ENCODE measurements at regions not wholly inside any gene's neighbourhood (a gene's known extent, or its start where the extent isn't known, plus 50 kb on each side); places are given as distances from the start of the nearest gene placed in this dataset.

DNA sequence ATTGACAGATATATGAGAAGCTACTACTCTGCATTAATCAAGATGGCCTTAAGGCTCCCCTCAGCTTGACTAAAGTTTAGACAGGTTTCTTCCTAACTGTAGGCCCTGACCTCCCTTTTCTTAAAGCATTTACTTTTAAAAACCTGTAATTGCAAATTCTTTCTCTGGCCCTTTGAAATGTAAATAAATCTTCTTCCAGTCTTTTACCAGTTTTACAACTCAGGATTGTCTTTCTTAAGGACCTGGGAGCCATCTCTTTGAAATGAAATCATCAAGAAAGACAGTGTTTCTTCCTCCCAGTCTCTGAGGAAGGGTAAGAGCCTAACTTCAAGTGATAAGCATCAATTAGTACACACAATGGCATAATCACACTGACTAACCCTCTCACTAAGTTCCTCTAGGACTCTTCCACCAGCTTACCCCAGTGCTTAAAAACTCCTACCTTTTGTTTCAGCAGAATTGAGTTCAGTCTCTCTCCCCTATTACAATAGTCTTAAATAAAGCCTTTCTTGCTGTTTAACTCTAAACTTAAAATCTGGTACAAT, 58.7 kb upstream of the CDH20 start:
- TF ChIP-seq EP300 (IDR thresholded peaks at IDR 0.05) (no peak), POLR2AphosphoS2 (conservative IDR thresholded peaks at IDR 0.05; ENCODE audit: low read length) (no peak), HDAC2 (IDR thresholded peaks at IDR 0.05) (no peak), SMC3 (IDR thresholded peaks at IDR 0.05) (no peak)
- TF ChIP-seq, protein P1, sequence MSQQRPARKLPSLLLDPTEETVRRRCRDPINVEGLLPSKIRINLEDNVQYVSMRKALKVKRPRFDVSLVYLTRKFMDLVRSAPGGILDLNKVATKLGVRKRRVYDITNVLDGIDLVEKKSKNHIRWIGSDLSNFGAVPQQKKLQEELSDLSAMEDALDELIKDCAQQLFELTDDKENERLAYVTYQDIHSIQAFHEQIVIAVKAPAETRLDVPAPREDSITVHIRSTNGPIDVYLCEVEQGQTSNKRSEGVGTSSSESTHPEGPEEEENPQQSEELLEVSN (IDR thresholded peaks at IDR 0.05; ENCODE audit: borderline replicate concordance, low read depth), result no peak
- TF ChIP-seq, protein P2, sequence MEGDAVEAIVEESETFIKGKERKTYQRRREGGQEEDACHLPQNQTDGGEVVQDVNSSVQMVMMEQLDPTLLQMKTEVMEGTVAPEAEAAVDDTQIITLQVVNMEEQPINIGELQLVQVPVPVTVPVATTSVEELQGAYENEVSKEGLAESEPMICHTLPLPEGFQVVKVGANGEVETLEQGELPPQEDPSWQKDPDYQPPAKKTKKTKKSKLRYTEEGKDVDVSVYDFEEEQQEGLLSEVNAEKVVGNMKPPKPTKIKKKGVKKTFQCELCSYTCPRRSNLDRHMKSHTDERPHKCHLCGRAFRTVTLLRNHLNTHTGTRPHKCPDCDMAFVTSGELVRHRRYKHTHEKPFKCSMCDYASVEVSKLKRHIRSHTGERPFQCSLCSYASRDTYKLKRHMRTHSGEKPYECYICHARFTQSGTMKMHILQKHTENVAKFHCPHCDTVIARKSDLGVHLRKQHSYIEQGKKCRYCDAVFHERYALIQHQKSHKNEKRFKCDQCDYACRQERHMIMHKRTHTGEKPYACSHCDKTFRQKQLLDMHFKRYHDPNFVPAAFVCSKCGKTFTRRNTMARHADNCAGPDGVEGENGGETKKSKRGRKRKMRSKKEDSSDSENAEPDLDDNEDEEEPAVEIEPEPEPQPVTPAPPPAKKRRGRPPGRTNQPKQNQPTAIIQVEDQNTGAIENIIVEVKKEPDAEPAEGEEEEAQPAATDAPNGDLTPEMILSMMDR (IDR thresholded peaks at IDR 0.05), result no peak
